ENCODE measurements at regions not wholly inside any gene's neighbourhood (a gene's known extent, or its start where the extent isn't known, plus 50 kb on each side); places are given as distances from the start of the nearest gene placed in this dataset.

DNA sequence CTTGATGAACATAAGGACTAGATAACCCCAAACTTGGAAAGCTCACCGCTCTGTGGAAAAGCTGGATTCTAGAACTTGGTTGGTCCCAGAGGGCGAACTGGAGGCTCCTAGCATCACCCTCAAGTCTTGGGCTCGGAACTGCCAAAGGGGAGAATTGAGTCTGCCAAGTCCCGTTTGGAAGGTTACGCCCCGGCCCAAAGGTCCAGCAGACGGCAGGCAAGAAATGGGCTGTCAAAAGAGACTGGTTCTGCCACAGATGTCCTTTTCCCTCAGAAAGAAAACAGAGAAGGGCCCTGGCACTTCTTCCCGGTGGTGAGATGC lies 182.2 kb downstream of the ANAPC1 start:
- TF ChIP-seq, protein P1, sequence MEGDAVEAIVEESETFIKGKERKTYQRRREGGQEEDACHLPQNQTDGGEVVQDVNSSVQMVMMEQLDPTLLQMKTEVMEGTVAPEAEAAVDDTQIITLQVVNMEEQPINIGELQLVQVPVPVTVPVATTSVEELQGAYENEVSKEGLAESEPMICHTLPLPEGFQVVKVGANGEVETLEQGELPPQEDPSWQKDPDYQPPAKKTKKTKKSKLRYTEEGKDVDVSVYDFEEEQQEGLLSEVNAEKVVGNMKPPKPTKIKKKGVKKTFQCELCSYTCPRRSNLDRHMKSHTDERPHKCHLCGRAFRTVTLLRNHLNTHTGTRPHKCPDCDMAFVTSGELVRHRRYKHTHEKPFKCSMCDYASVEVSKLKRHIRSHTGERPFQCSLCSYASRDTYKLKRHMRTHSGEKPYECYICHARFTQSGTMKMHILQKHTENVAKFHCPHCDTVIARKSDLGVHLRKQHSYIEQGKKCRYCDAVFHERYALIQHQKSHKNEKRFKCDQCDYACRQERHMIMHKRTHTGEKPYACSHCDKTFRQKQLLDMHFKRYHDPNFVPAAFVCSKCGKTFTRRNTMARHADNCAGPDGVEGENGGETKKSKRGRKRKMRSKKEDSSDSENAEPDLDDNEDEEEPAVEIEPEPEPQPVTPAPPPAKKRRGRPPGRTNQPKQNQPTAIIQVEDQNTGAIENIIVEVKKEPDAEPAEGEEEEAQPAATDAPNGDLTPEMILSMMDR (IDR thresholded peaks at IDR 0.05; ENCODE audit: low read depth, low read length): no peak
- no peak for TF ChIP-seq POLR2A (IDR thresholded peaks at IDR 0.05; ENCODE audit: extremely low read depth, insufficient read length)
- TF ChIP-seq MYC (IDR thresholded peaks at IDR 0.05; ENCODE audit: low read depth, low read length): no peak
- TF ChIP-seq, protein P2, sequence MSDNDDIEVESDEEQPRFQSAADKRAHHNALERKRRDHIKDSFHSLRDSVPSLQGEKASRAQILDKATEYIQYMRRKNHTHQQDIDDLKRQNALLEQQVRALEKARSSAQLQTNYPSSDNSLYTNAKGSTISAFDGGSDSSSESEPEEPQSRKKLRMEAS (IDR thresholded peaks at IDR 0.05; ENCODE audit: low read depth, low read length): no peak
